8988T (cell line): ENCODE measurements at regions not wholly inside any gene's neighbourhood (a gene's known extent, or its start where the extent isn't known, plus 50 kb on each side); places are given as distances from the start of the nearest gene placed in this dataset.
"Not testable (repeated sequence)": the region's sequence is repeated elsewhere in the genome, so short reads cannot be mapped to it uniquely, and the experiment has no call there.

Experiments
- DNase-seq: peaks from one replicate; pipeline ENCODE4 v3.0.0; 2011

DNA sequence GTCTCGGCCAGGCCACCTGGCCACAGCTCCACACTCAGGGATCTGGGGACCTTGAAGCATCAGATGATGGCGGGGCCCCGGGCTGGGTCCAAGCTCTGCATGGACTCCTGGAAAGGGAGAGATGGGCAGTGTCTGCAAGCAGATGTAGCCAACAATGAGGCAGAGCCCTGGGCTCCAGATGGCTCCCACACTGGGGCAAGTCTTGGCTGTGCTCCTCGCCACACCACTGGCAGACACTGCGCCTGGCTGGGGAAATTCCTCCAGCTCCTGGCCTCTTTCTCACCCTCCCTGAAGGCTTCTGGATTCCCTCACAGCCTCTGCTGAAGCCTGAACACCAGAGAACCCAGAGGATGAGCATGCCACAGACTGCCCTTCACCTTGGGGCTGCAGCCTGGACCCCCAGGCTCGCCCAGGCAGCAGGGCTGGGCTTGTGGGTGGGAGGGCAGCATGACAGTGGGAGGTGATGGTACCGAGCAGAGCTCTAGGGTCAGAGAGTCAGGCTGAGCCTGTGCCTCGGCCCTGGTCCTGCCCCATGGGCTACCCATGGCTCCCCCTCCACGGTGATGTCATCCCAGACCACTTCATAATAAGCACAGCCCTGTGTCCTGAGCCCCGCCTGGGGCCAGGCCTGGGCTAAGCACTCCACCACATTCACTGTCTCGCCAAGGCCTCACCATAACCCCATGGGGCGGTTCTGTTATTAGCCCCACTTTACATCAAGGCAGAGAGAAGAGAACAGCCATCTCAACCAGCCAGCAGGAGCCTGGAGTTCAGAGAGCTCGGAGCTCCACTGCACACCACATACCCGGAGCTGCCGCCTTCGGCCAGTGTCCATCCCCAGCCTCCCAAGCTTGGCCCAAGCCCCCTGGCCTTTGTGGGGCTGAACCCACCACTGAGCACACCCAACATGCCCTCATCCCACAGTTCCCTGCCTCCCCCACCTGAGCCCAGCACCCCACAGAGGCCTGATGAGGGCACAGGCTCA lies 62.2 kb upstream of the ADAMTS2 start:
- no peak for DNase-seq

DNA sequence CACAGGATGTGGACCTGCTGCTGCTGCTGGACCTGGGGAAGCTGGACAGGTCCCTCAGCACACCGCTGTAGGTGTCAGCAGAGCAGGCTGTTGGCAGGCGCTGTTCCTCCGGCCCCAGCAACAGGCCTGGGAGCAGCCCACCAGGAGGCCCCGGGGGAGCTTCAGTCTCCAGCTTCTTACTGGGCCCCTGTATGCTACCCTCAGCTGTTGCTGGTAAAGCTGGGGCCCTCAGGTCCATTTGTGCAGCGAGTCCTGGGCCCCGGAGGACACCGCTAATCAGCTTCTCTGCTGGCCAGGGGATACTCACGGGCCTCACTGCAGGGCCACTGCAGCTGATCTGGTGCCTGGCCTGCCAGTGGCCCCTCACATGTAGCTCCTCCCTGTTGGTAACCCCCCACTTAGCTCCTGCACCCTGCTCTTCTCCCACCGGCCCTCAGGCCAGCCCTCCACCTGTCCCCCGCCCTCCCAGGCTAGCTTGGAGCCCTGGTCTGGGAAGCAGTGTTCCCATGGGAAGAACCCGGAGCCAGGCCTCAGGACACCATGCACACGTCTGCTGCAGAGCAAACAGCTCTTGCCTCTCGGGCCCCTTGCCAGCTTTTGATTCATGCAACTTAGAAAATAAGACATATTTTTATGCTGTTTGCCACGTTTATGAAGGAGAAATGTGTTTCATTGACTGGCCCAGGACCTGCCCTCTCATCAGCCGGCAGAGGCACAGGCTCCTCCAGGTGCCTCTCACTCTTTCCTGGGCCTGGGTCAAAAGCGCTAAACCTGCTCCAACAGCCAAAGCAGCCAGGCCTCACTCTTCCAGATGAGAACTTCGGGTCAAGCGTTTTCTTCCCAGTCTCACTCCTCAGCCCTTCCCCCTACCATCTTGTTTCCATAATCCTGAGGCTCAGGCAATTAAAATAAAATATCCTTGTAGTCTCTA lies 61.0 kb upstream of the ADAMTS2 start:
- no peak for DNase-seq

DNA sequence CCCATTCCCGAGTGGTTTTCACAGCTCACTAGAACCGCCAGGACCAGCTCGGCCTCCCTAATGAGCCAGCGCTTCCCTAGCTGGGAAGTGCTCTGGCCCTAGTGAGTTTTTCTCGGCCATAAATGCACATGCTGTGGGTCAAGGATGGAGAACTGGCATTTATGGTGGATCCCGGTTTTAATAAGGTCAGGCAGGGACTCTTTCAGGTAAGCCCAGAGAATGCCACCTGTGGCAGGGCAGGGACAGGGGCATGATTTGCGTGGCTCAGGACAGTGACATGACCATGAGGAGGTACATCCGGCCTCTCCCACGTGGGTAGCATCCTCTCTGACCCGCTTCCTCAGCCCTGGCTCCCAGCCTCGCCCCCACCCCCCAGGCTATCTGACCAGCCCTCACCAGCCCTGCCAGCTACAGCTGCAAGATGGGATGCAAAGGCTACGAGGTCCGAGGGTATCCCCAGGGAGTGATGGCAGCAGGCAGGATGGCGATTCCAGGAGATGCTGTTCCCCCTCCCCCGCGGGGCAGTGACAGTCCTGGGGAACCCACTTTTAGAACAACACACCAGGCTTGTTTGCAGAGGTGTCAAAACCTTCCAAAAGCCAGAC lies 60.3 kb upstream of the ADAMTS2 start:
- DNase-seq: no peak

DNA sequence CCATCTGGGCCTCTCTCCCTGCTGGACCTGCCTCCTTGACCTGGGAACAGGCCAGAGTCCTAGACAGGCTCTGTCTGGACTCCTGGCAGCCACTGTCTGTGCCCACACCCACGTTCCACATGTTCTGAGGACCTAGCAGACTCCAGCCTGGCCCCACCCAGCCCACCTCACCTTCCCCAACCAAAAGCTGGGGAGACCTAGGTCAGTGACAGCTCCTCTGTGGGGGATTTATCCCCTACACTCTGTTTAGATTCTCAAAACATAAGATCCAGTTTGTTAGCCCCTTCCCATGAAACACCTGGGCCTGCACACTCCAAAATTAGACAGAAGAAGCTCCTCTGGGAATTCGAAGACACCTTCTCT lies 59.8 kb upstream of the ADAMTS2 start:
- DNase-seq: no peak

DNA sequence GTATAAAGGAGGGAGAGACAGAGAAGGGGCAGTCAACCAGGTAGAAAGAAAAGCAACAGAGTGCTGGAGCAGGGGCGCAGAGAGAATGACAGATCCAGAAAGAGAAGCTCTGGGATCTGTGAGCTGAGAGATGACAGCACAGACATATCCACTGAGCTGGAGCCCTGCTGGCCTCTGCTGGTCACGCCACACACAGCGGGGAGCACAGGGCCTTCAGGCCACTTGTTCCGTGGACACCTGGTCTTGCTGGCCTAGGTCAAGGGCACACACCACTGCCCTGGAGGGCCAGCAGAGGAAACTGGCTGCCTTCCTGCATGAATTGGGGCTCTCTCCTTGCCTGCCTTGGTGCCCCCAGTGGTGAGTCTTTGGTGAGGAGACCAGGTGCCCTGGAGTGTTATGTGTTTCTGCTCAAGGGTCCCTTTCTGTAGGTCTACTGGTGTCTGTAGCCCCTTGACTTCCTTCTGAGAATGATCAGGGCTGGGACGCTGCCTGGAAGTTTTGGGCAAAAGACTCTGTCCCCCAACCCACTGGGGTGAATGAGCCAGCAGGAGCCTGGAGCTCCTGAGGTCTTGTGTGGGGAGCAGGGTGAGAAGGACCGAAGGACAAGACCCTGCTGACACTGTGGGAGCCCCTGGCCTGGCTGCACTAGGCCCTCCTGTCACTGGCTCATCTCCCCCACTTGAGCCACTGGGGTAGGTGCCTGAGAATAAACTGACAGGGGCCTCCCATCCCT lies 59.2 kb upstream of the ADAMTS2 start:
- DNase-seq: no peak

DNA sequence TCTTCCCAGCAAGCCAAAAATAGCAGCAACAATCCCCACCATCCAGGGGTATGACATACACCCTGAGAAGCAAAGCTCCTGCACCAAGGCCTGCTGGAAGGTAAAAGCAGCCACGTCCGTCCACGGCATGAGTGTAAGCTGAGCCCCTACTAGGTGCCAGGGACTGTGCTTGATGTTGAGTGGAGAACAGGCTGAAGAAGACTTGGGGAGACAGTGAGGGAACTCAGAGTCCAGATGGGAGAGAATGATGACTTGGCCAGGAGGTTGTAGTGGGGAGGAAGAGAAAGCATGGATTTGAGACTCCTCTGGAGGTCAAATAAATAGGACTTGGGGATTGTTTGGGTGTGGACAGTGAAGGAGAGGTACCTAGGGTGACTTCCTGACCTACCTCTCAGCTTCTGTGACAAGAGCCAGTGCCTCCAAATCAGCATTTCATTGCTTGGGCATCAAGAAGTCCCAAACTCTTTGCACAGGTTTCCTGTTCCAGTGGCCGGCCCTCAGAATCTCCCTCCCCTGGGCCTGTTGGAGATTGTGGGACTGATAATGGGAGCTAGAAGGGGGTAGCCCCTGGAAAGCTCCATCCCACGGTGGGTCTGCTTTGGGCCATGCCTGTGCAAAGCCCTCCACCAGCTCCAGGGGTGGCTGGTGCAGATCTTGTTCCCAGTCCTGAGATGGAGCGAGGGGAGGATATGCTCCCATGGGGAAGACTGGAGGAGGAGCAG lies 58.3 kb upstream of the ADAMTS2 start:
- DNase-seq: no peak

DNA sequence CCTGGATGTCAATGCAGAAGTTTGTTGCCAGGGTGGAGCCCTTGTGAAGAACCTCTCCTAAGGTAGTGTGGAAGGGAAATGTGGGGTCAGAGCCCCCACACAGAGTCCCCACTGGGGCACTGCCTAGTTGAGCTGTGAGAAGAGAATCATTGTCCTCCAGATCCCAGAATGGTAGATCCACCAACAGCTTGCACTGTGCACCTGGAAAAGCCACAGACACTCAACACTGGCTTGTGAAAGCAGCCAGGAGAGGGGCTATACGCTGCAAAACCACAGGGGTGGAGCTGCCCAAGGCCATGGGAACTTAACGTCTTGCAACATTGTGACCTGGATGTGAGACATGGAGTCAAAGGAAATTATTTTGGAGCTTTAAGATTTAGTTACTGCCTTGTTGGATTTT lies 55.2 kb upstream of the ADAMTS2 start:
- not testable (repeated sequence) for DNase-seq

DNA sequence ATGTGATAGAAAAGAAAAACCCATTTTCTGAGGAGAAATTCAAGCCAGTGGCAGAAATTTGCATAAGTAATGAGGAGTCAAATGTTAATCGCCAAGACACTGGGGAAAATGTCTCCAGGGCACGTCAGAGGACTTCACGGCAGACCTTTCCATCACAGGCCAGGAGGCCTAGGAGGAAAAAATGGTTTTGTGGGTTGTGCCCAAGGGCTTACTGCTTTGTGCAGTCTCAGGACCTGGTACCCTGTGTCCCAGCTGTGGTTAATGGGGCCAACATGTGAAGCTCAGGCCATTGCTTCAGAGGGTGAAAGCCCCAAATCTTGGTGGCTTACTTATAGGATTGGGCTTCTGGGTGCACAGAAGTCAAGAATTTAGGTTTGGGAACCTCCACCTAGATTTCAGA lies 54.8 kb upstream of the ADAMTS2 start:
- DNase-seq: no peak

DNA sequence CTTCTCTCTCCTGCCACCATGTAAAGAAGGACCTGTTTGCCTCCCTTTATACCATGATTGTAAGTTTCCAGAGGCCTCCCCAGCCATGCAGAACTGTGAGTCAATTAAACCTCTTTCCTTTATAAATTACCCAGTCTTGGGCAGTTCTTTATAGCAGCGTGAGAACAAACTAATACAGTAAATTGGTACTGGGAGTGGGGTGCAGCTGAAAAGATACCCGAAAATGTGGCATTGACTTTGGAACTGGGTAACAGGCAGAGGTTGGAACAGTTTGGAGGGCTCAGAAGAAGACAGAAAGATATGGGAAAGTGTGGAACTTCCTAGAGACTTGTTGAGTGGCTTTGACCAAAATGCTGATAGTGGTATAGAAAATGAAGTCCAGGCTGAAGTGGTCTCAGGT lies 54.1 kb upstream of the ADAMTS2 start:
- DNase-seq: not testable (repeated sequence)

DNA sequence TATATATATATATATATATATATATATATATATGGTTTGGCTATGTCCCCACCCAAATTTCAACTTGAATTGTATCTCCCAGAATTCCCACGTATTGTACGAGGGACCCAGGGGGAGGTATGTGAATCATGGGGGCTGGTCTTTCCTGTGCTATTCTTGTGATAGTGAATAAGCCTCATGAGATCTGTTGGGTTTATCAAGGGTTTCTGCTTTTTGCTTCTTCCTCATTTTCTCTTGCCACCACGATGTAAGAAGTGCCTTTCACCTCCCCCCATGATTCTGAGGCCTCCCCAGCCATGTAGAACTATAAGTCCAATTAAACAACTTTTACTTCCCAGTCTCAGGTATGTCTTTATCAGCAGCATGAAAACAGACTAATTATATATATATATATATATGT lies 52.3 kb upstream of the ADAMTS2 start:
- DNase-seq: no peak
